NCI-H774 (cell line): ENCODE measurements at regions not wholly inside any gene's neighbourhood (a gene's known extent, or its start where the extent isn't known, plus 50 kb on each side); places are given as distances from the start of the nearest gene placed in this dataset.
"Not testable (repeated sequence)": the region's sequence is repeated elsewhere in the genome, so short reads cannot be mapped to it uniquely, and the experiment has no call there.

Experiments used
- DNase-seq: peaks from one replicate; lab custom pipeline; 2025; lab: John Stamatoyannopoulos, UW

- no peak for DNase-seq
Observed at GRCh38 chr9:83138422-83139135, 75.6 kb upstream of the RASEF start.

- DNase-seq = no peak
Observed at GRCh38 chr9:83133316-83133715, 70.4 kb upstream of the RASEF start.

- no peak for DNase-seq
Observed at GRCh38 chr9:83132768-83133167, 69.8 kb upstream of the RASEF start.

- DNase-seq = no peak
Observed at GRCh38 chr9:83130541-83130940, 67.6 kb upstream of the RASEF start.

GRCh38 chr9:83125671-83126070 is 62.7 kb upstream of the RASEF start:
- no peak for DNase-seq

GRCh38 chr9:83119873-83120272 is 56.9 kb upstream of the RASEF start:
- no peak for DNase-seq

GRCh38 chr9:83116026-83116425 is 53.1 kb upstream of the RASEF start:
- DNase-seq = no peak

GRCh38 chr9:83113445-83113844 is 50.5 kb upstream of the RASEF start:
- not testable (repeated sequence) for DNase-seq
